ENCODE measurements at regions not wholly inside any gene's neighbourhood (a gene's known extent, or its start where the extent isn't known, plus 50 kb on each side); places are given as distances from the start of the nearest gene placed in this dataset.

GRCh38 chr9:13902286-13903066 lies 411.5 kb downstream of the NFIB start:
- no peak for TF ChIP-seq CTCF (conservative IDR thresholded peaks at IDR 0.05; ENCODE audit: low read depth in 2 of 2)
- no peak for TF ChIP-seq EZH2phosphoT487 (IDR thresholded peaks at IDR 0.05; ENCODE audit: unreplicated experiment)
- no peak for TF ChIP-seq EZH2 (IDR thresholded peaks at IDR 0.05; ENCODE audit: low read depth, unreplicated experiment)
- no peak for TF ChIP-seq REST (IDR thresholded peaks at IDR 0.05; ENCODE audit: unreplicated experiment)
- no peak for TF ChIP-seq POLR2AphosphoS5 (IDR thresholded peaks at IDR 0.05; ENCODE audit: low read depth)
- no peak for TF ChIP-seq CREB1 (CRISPR knock-in tag; IDR thresholded peaks at IDR 0.05; ENCODE audit: low read depth)
- no peak for TF ChIP-seq JUNB (IDR thresholded peaks at IDR 0.05; ENCODE audit: unreplicated experiment)

All from GM23338 (cell line).